Epithelial cell of esophagus (primary cell): ENCODE measurements at regions not wholly inside any gene's neighbourhood (a gene's known extent, or its start where the extent isn't known, plus 50 kb on each side); places are given as distances from the start of the nearest gene placed in this dataset.
"Not testable (repeated sequence)": the region's sequence is repeated elsewhere in the genome, so short reads cannot be mapped to it uniquely, and the experiment has no call there.

ENCODE experiments used
- DNase-seq: peaks from one replicate; pipeline ENCODE4 v3.0.0; 2010; ENCODE audit warnings: low read depth
- H3K4me3 ChIP-seq: 2 replicates; pipeline ENCODE4 v1.5.1; 2011; ENCODE audit warnings: mild to moderate bottlenecking, low read length, control low read depth
- TF ChIP-seq, protein P1 (sequence below): IDR thresholded peaks from 2 replicates; pipeline ENCODE4 v1.5.1; 2011; ENCODE audit warnings: low read depth, mild to moderate bottlenecking, low read length, control low read depth, inconsistent platforms; ENCODE audit not compliant: insufficient read depth; ENCODE audit errors: missing control alignments

DNA sequence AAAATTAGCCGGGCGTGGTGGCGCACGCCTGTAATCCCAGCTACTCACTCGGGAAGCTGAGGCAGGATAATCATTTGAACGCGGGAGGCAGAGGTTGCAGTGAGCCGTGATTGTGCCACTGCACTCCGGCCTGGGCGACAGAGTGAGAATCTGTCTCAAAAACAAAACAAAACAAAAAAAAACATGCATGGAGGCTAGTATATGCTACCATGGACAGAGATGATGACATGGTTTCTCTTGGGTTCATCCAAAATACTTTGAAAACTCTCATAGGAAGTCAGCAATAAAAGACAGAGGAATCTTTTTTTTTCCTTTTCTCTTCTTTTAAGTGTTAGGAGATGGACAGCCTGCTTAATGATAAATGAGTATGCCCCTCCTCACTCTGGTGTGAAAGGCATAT lies 137.7 kb upstream of the MB21D2 start:
- H3K4me3 ChIP-seq, result no peak overlapping the region
- TF ChIP-seq, protein P1, sequence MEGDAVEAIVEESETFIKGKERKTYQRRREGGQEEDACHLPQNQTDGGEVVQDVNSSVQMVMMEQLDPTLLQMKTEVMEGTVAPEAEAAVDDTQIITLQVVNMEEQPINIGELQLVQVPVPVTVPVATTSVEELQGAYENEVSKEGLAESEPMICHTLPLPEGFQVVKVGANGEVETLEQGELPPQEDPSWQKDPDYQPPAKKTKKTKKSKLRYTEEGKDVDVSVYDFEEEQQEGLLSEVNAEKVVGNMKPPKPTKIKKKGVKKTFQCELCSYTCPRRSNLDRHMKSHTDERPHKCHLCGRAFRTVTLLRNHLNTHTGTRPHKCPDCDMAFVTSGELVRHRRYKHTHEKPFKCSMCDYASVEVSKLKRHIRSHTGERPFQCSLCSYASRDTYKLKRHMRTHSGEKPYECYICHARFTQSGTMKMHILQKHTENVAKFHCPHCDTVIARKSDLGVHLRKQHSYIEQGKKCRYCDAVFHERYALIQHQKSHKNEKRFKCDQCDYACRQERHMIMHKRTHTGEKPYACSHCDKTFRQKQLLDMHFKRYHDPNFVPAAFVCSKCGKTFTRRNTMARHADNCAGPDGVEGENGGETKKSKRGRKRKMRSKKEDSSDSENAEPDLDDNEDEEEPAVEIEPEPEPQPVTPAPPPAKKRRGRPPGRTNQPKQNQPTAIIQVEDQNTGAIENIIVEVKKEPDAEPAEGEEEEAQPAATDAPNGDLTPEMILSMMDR, result no peak
- no peak for DNase-seq

- no peak for DNase-seq
- TF ChIP-seq, protein P1, result no peak
- no peak overlapping the region for H3K4me3 ChIP-seq
These were observed 140.0 kb upstream of the MB21D2 start for GRCh38 chr3:193057616-193058015.

DNA sequence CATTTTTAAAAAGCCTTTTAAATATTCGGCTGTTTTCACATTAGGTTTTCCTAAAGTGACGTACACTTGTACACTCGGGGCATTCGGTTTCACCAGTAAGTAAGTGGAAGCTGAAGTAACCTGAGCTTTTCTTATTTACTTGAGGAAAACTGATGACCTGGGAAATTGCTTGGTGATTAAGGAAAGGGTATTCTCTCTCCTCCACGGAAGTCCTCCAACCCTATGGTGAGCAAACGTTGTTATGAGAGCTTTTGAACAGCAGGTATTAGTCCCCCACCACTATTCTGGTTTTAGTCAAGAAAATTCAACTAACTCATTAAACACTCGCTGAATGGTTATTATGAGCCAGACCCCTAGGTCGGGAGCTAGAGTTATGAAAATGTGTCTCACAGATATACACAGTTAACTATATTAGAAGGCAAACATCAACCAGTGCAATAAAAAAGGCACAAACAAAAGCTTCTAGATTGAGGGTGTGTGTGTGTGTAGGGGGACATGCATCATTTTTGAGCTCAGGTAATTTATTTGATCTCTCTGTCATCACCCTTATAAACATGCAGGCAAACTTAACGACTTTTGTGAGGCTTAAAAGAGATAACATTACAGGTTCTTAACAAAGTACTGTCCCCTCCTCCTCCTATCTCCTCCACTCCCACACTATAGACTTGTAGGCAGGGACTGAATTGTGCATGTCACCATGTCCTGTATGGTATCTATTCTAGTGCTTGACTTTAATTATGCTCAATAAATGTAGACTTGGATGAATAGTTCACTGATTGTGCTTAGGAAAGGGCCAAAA lies 143.3 kb upstream of the MB21D2 start:
- DNase-seq, result no peak
- no peak overlapping the region for H3K4me3 ChIP-seq
- TF ChIP-seq, protein P1, result no peak

DNA sequence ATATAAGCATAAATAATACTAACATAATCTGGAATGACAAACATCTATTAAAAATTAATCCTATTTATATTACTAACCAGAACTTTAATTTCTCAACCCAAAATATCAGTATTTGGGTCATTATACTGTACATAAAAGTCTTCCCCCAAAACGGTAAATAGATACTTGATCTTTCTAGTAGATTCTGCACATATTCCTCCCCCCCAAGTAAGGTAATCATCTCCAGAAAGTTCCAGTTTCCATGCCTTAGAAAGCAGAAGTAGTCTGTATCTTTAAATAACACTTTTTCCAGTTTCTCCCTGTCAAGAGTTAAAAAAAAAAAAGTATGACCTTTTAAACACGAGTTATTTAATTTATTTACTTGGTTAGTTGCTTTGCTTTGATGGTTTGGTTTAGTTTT lies 150.7 kb upstream of the MB21D2 start:
- TF ChIP-seq, protein P1, result no peak

GRCh38 chr3:193069732-193070131 lies 152.1 kb upstream of the MB21D2 start:
- H3K4me3 ChIP-seq, DNase-seq: not testable (repeated sequence)

More for the DNA sequence above, 150.7 kb upstream of the MB21D2 start:
- H3K4me3 ChIP-seq, result no peak overlapping the region
- DNase-seq, result no peak

- DNase-seq, result no peak
- H3K4me3 ChIP-seq, result no peak overlapping the region
- TF ChIP-seq, protein P1, result no peak
These were observed 161.5 kb upstream of the MB21D2 start for GRCh38 chr3:193078996-193079753.

GRCh38 chr3:193080821-193081365 lies 160.1 kb upstream of the PLAAT1 start:
- DNase-seq, result no peak
- no peak overlapping the region for H3K4me3 ChIP-seq
- TF ChIP-seq, protein P1, result no peak
